Neural cell (in vitro differentiated cells): ENCODE measurements at regions not wholly inside any gene's neighbourhood (a gene's known extent, or its start where the extent isn't known, plus 50 kb on each side); places are given as distances from the start of the nearest gene placed in this dataset.

ENCODE experiments used
- EP300 ChIP-seq: fragments of 450-650 bp; conservative IDR thresholded peaks from 2 replicates; pipeline ENCODE4 v1.6.1; 2014; ENCODE audit warnings: antibody characterized with exemption, mild to moderate bottlenecking, moderate library complexity; ENCODE audit not compliant: poor library complexity, severe bottlenecking
- EZH2 ChIP-seq: fragments of 200-600, 300-800 bp; shearing (Covaris generic), sonication (generic); IDR thresholded peaks from 2 replicates; pipeline ENCODE4 v1.6.1; 2014; ENCODE audit warnings: antibody characterized with exemption, low read length, borderline replicate concordance, mild to moderate bottlenecking; ENCODE audit not compliant: insufficient read depth, poor library complexity, severe bottlenecking
- MXI1 ChIP-seq: fragments of 450-650 bp; conservative IDR thresholded peaks from 2 replicates; pipeline ENCODE4 v1.6.1; 2014; ENCODE audit warnings: antibody characterized with exemption, mild to moderate bottlenecking; ENCODE audit not compliant: poor library complexity, severe bottlenecking
- POLR2AphosphoS5 ChIP-seq: IDR thresholded peaks from 2 replicates; pipeline ENCODE4 v1.6.1; 2012
- RAD21 ChIP-seq: fragments of 450-650 bp; conservative IDR thresholded peaks from 2 replicates; pipeline ENCODE4 v1.6.1; 2014; ENCODE audit warnings: antibody characterized with exemption, mild to moderate bottlenecking, moderate library complexity
- SMC3 ChIP-seq: fragments of 450-650 bp; conservative IDR thresholded peaks from 2 replicates; pipeline ENCODE4 v1.6.1; 2014; ENCODE audit warnings: antibody characterized with exemption, mild to moderate bottlenecking, moderate library complexity; ENCODE audit not compliant: poor library complexity
- TAF1 ChIP-seq: IDR thresholded peaks from 2 replicates; pipeline ENCODE4 v1.6.1; 2012; ENCODE audit warnings: low read depth
- TF ChIP-seq, protein P1 (sequence below): fragments of 450-650 bp; IDR thresholded peaks from 2 replicates; pipeline ENCODE4 v1.5.1; 2014; ENCODE audit warnings: antibody characterized with exemption, mild to moderate bottlenecking, moderate library complexity; ENCODE audit not compliant: poor library complexity, severe bottlenecking
- TF ChIP-seq, protein P2 (sequence below): IDR thresholded peaks from 2 replicates; pipeline ENCODE4 v1.6.1; 2012; ENCODE audit warnings: borderline replicate concordance

DNA sequence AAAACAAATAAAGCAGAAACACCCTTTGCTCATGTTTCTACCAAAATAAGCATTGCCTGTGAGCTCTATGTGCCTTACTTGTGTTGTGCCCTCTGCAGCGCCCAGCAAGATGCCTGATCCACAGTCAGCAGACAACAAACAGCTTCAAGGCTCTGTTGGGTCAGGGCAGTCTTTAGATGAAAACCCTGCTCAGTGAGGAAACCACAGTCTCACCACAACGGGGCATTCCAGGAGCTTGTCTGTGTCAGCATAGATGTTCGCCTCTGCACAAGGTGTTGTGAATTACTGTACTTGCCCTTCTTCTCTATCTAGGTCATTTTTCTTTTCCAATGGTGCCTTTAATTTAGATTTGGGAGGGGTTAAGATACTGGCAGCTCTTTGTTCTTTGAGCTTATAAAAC lies 251.9 kb downstream of the COL4A1 start:
- TF ChIP-seq, protein P1, sequence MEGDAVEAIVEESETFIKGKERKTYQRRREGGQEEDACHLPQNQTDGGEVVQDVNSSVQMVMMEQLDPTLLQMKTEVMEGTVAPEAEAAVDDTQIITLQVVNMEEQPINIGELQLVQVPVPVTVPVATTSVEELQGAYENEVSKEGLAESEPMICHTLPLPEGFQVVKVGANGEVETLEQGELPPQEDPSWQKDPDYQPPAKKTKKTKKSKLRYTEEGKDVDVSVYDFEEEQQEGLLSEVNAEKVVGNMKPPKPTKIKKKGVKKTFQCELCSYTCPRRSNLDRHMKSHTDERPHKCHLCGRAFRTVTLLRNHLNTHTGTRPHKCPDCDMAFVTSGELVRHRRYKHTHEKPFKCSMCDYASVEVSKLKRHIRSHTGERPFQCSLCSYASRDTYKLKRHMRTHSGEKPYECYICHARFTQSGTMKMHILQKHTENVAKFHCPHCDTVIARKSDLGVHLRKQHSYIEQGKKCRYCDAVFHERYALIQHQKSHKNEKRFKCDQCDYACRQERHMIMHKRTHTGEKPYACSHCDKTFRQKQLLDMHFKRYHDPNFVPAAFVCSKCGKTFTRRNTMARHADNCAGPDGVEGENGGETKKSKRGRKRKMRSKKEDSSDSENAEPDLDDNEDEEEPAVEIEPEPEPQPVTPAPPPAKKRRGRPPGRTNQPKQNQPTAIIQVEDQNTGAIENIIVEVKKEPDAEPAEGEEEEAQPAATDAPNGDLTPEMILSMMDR = no peak
- no peak for TF ChIP-seq SMC3
- TF ChIP-seq MXI1 = no peak
- TF ChIP-seq EP300 = no peak
- TF ChIP-seq, protein P2, sequence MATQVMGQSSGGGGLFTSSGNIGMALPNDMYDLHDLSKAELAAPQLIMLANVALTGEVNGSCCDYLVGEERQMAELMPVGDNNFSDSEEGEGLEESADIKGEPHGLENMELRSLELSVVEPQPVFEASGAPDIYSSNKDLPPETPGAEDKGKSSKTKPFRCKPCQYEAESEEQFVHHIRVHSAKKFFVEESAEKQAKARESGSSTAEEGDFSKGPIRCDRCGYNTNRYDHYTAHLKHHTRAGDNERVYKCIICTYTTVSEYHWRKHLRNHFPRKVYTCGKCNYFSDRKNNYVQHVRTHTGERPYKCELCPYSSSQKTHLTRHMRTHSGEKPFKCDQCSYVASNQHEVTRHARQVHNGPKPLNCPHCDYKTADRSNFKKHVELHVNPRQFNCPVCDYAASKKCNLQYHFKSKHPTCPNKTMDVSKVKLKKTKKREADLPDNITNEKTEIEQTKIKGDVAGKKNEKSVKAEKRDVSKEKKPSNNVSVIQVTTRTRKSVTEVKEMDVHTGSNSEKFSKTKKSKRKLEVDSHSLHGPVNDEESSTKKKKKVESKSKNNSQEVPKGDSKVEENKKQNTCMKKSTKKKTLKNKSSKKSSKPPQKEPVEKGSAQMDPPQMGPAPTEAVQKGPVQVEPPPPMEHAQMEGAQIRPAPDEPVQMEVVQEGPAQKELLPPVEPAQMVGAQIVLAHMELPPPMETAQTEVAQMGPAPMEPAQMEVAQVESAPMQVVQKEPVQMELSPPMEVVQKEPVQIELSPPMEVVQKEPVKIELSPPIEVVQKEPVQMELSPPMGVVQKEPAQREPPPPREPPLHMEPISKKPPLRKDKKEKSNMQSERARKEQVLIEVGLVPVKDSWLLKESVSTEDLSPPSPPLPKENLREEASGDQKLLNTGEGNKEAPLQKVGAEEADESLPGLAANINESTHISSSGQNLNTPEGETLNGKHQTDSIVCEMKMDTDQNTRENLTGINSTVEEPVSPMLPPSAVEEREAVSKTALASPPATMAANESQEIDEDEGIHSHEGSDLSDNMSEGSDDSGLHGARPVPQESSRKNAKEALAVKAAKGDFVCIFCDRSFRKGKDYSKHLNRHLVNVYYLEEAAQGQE = no peak
- no peak for TF ChIP-seq EZH2
- TF ChIP-seq RAD21 = no peak
- no peak for TF ChIP-seq POLR2AphosphoS5
- no peak for TF ChIP-seq TAF1
